ENCODE measurements at regions not wholly inside any gene's neighbourhood (a gene's known extent, or its start where the extent isn't known, plus 50 kb on each side); places are given as distances from the start of the nearest gene placed in this dataset.
"Not testable (repeated sequence)": the region's sequence is repeated elsewhere in the genome, so short reads cannot be mapped to it uniquely, and the experiment has no call there.

DNA sequence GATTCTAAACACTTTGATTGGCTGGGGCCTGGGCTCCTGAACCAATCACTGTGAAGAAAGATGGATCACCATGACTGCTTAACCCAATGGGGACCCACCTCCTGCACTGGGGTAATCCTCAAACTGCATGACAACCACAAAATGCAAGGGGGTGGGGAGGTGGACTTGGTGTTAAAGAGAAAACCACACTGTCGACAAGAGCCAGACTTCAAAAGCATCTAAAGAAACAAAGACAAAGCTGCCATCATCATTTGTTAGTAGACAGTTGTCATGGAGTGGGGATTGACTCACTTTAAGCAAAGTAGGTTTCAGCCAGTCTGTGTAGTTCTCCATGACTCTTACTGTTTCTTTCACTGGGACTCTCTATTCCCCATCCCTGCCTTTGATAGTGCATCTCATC is 433.8 kb downstream of the PLPP3 start:
- no peak for DNase-seq

DNA sequence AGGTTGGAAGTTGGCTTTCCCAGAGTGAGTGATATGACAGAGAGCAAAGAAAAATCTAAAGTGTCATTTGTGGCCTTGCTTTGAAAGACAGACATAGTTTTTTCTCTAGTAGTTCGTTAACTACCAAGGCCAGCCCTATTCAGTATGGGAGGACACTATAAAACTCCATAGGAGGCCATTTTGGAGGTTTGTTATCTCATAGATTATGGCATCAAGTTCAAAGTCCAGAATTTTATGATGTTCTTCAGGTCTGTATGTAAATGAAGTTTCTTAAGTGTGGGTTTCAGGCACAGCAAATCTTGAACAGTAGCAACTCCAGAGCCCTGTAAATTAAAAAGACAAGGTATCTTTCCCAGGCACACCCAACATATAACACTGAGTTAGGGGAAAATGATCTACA is 437.1 kb downstream of the PLPP3 start:
- no peak for DNase-seq

DNA sequence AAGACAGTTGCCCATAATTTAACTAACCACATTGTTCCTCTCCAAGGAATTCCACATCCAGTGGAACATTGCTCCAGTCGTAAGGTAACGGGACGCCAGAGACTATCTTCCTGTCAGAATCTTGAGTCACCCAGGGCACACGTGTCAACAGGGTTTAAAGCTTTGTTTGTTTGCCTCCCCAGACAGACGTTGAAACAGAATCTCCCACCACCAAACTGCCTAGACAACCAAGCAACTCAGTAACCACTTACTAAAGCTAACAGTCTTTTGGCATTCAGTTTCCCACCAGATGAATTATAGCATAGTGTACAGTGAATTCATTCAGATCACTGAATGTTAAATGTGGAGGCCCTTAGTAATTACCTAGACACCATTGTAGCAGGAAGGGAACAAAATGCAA is 439.5 kb downstream of the PLPP3 start:
- no peak for DNase-seq

DNA sequence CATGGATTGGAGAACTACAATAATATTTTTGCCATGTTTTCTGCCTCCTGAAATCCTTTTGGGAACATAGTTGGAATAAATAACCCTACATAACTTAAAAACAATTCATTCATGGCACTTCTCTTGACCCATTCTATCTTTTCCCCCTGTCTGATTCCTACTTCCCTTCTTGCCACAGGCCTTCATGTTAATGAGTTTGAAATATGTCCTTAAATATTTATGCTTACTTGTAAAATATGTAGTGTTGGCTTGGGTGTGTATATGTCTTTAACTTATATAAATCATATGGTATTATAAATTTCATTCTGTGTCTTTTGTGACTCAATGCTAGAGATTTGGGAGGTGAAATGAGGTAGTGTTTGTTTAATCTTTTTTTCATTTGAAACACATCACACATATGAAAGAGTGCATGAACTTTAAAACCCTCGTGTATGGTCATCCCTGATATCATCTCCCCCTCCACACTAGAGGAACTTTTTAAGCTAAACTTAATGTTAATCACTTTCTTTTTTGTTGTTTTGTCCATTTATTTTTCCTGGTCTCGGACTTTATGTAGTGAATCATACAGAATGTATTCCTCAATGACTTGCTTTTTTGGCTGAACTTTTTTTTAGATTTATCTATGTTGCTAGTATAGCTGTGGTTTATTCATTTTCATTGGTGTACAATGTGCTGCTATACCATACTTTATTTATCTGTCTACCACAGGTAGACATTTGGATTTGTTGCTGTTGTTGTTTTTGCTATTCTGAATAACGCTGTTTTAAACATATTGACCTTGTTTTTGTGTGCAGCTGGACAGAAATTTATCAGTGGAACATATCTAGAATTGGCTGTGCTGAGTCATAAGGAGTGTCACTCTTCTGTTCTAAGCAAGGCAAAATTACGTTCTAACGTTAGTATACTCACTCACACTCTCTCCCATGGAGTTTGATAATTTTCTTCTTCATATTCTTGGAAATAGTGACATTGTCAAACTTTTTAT is 441.6 kb downstream of the PLPP3 start:
- DNase-seq: no peak

DNA sequence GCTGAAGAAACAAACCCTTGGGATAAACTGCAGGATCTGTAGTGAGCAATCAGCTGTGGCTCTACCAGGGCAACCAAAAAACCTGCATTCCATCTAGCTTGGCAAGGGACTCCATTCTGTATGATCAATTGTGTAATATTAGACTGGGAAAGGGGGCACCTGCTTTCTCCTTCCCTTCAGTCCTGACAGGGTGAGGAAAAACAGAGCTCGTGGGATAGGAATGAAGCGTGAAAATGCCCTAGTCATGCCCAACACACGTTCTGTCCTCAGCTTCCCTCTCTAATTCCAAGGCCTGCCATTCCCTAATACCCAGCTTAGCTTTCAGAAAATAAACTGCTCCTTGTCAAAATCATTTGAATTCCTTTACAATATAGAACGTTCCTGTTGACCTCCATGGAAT is 442.3 kb downstream of the PLPP3 start:
- no peak for DNase-seq

- DNase-seq: no peak
Measured at GRCh38 chr1:56135864-56136147, 443.6 kb downstream of the PLPP3 start.

DNA sequence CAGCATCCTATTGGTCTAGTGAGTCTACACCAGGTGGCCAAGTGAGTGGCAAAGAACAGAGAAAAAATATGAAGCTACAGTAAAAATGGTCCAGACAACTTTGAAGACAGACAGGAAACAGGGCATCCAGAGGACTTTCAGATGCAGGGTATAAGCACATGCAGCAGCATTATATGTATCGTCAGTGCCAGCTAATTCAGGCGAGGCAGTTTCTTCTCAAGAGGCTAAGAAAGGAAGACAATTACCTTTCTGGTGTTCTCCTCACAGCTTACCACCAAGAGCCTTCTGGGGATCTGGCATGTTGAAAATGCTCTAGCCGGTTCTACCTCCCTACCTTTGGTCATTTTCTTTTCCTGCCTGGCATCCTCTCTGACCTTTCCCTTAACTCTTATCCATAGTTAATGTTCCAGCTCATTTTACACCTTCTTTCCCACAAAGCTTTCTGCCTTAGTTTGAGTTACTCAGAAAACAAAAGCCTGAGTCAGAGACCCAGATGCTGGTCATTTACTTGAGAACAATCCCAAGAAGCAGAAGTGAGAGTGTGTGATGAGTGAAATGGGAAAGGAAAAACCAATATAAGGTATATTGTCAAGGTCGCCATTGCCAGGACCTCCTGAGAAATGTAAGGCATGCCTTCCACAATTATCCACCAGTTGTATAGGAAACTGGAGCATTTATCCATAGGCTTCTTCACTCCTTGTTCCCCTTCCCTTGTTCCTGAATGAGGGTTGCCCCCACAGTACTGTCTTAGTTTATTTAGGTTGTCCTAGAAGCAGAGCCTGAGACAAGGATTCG is 444.1 kb downstream of the PLPP3 start:
- no peak for DNase-seq

GRCh38 chr1:56133522-56134472 is 445.6 kb downstream of the PLPP3 start:
- DNase-seq: no peak

- no peak for DNase-seq
Measured at GRCh38 chr1:56132520-56132919, 446.8 kb downstream of the PLPP3 start.

DNA sequence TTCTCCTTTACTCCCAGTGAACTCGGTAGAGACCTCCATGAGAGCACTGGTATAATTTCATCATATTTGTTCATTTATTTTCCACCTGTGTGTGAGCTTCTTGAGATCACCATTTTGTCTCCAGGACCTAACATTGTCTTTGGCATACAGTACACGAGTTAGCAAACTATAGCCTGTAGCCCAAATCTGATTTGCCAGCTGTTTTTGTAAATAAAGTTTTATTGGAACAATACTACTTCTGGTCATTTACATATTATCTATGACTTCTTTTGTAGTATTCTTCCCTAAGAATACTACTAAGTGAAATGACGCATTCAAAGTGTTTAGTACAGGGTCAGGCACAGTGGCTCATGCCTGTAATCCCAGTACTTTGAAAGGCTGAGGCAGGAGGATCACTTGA is 449.5 kb downstream of the PLPP3 start:
- no peak for DNase-seq

DNA sequence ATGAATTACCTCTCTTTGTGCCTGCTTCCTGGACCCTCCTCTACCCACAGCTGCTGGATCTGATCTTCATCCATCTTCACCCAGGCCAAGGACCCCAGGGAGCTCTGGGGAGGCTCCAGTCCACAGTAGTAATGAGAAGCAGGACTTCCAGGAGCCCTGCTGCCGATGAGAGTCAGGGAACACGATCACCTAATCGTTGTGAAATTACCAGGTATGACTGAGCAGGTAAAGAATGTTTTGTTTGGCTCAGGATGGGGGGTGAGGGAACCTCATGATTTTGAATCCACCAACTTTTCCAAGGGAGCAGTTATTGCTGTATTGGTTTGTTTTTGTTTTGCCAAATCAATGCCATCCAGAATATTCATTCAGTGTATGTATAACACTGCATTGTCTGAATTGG is 454.0 kb downstream of the PLPP3 start:
- DNase-seq: no peak

- no peak for DNase-seq
Measured at GRCh38 chr1:56123826-56124225, 455.5 kb downstream of the PLPP3 start.

- DNase-seq: no peak
Measured at GRCh38 chr1:56123421-56123820, 455.9 kb downstream of the PLPP3 start.

DNA sequence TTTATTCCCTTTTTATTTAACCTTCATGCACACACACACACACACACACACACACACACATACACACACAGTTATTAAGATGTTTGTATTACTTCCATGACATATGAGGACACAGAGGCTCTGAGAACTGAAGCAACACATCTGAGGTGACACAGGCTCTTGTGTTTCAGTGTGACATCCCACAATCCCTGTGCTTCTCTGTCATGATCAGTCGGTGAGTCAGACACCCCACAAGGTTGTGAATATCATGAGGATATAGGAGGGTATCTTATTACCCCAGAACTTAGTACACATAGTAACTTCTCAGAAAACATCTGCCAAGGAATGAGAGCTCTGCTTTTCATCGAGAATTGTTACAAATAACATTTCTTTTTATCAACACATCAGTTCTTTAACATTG is 459.3 kb downstream of the PLPP3 start:
- no peak for DNase-seq

DNA sequence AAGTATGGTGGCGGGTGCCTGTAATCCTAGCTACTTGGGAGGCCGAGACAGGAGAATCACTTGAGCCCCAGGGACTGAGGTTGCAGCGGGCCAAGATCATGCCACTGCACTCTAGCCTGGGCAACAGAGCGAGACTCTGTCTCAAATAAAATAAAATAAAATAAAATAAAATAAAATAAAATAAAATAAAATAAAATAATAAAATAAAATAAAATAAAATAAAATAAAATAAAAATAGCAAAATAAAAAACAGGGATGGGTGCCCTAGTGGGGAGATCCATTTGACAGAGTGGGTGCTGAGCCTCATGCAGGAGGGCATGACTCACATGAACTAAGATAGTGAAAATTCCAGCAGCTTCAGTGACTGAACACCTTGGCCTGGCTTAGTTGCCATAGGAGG is 460.7 kb downstream of the PLPP3 start:
- not testable (repeated sequence) for DNase-seq

GRCh38 chr1:56115701-56116100 is 463.7 kb downstream of the PLPP3 start:
- DNase-seq: no peak

DNA sequence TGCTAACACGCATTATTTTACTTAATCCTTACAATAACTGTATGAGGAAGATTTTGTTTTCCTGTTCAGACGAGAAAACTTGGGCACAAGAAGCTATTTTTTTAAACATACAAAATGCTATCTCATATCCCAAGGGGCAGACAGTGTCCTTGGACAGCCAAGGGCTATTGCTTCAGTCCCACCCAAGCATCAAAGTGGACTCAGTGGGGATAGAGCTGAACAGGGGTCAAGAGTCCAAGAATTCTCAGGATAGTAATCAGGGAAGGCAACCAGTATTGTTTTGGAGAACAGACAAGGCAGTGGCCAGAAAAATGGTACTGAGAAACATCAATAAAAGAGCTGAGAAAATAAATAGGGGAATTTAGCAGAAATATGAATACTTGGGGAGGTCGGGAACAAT is 465.7 kb downstream of the PLPP3 start:
- DNase-seq: no peak

DNA sequence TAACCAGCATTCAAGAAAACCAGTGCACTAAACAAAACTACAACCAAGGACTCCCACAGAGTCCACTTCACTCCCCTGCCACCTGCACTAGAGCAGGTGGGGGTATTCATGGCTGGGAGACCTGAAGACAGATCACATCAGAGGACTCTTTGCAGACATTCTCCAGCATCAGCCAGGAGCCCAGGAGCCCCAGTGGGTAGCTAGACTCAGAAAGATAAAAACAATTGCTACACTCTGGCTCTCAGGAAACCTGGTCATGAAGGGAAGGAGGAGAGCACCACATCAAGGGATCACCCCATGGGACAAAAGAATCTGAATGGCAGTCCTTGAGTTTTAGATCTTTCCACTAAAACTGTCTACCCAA is 472.1 kb downstream of the PLPP3 start:
- no peak for DNase-seq

GRCh38 chr1:56106531-56107274 is 472.7 kb downstream of the PLPP3 start:
- DNase-seq: no peak

DNA sequence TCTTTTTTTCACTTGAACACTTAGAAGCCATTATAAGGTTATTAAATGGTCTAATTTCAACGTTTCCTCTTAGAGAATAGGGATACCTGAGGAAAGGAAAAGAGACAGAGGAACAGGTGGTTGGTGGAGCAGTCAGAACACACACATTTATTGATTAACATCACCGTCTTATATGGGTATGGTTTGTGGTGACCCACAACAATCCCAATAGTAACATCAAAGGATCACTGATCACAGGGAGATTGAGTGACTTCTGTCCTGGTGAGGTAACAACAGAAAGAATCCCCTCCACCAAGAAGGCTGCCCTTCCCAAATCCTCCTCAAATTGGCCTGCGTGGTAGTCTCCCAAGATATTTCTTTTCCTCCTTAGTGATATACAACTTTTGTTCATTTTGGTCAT is 474.0 kb downstream of the PLPP3 start:
- DNase-seq: no peak

GRCh38 chr1:56099766-56100265 is 479.5 kb downstream of the PLPP3 start:
- DNase-seq: no peak

DNA sequence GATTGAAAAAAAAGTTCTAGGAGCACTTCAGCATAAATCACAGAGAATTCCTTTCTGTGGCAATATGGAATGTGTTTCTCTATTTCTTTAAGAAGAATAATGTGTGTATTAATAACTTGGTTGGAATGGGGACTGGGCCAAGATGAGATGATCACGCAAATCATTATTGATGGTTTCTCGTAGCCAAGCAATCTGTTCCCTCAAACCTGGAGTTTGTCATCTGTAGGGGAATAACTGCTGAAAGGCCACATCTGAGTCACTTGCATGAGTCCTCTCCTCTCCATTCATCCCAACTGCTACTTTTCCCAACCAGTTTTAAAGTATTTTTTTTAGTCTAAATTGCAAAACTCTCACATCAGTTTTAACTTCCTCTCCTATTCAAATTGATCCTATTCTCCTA is 480.4 kb downstream of the PLPP3 start:
- no peak for DNase-seq

Measured in activated CD4-positive, alpha-beta T cell treated with anti-CD3 and anti-CD28 coated beads, Interleukin-2, amount 50 U/mL, for 4 hours (primary cell).